K562 (cell line): ENCODE measurements at regions not wholly inside any gene's neighbourhood (a gene's known extent, or its start where the extent isn't known, plus 50 kb on each side); places are given as distances from the start of the nearest gene placed in this dataset.

ENCODE experiments used
- ATAC-seq: fragments of 200-7000 bp; cut with Tn5 transposase; 3 replicates; pipeline ENCODE4 v1.9.1; 2020; ENCODE audit warnings: moderate library complexity
- BruUV-seq: library from RNA; stranded (reverse); fragments of 400-500 nt; replicated peaks from 2 replicates; lab custom pipeline; 2021; lab: Mats Ljungman, UMichigan
- CTCF ChIA-PET: fragments of 300-600 bp; formaldehyde crosslinking; extraction: SDS; loops from one replicate; lab custom pipeline; 2021; ENCODE audit warnings: low intra/inter-chr PET ratio; lab: Yijun Ruan, JAX
- POLR2A ChIA-PET: fragments of 300-600, 350-650 bp; sonication (Branson Sonifier 250); formaldehyde crosslinking; extraction: SDS; loops from one replicate; lab custom pipeline; 2021; ENCODE audit warnings: antibody characterized with exemption, inconsistent platforms; lab: Yijun Ruan, JAX
- DNase-seq, 4 experiments: peaks; one replicate each; pipeline versions ENCODE4 v3.0.0 to v3.0.0-alpha.2; 2011 to 2018; ENCODE audit warnings: low spot score in 3 of 4, mixed read lengths in 3 of 4; ENCODE audit errors: extremely low read depth in 1 of 4
- FAIRE-seq: peaks from 2 replicates; lab custom pipeline; 2011; peaks lifted over from hg19 to GRCh38; lab: Jason Lieb, UNC
- H2AFZ ChIP-seq: 2 replicates; pipeline ENCODE4 v1.6.0; 2011; ENCODE audit warnings: low read depth, low read length, control low read depth, inconsistent platforms
- H3K27ac ChIP-seq: fragments of 200-600 bp; 3 replicates; pipeline ENCODE4 v1.8.0; 2011; ENCODE audit warnings: low read depth, mild to moderate bottlenecking, control low read depth, inconsistent platforms, low read length, moderate library complexity, mixed read lengths; ENCODE audit errors: extremely low read depth
- H3K27me3 ChIP-seq, 2 experiments: fragments of 300-600 bp in 1 of 2; 2 replicates in 1 of 2; 3 replicates in 1 of 2; pipeline versions ENCODE4 v1.6.0 to v1.8.0; 2011; ENCODE audit warnings: inconsistent platforms in 2 of 2, low read length in 2 of 2, mild to moderate bottlenecking in 1 of 2, mixed read lengths in 1 of 2, moderate library complexity in 1 of 2; ENCODE audit not compliant: control insufficient read depth in 2 of 2, insufficient read depth in 2 of 2
- H3K36me3 ChIP-seq: fragments of 300-600 bp; 3 replicates; pipeline ENCODE4 v1.8.0; 2011; ENCODE audit warnings: mild to moderate bottlenecking, low read length, inconsistent platforms; ENCODE audit not compliant: control insufficient read depth, insufficient read depth
- H3K4me1 ChIP-seq, 2 experiments: fragments of 200-600 bp in 1 of 2; replicated peaks in 1 of 2; 2 replicates in 1 of 2; 3 replicates in 1 of 2; pipeline versions ENCODE4 v1.5.1 to v1.8.0; 2011; ENCODE audit warnings: inconsistent platforms in 2 of 2, low read length in 2 of 2, mild to moderate bottlenecking in 1 of 2, mixed read lengths in 1 of 2, moderate library complexity in 1 of 2; ENCODE audit not compliant: control insufficient read depth in 2 of 2, insufficient read depth in 2 of 2
- H3K4me2 ChIP-seq: 2 replicates; pipeline ENCODE4 v1.6.1; 2011; ENCODE audit warnings: low read length, control low read depth, inconsistent platforms, mixed read lengths; ENCODE audit not compliant: insufficient read depth
- H3K4me3 ChIP-seq: fragments of 200-600 bp; sonication (generic), shearing (Covaris generic); 2 replicates; pipeline ENCODE4 v1.5.1; 2016; ENCODE audit warnings: control low read depth, inconsistent platforms
- H3K79me2 ChIP-seq: fragments of 200-600 bp; 3 replicates; pipeline ENCODE4 v1.8.0; 2011; ENCODE audit warnings: low read length, inconsistent platforms; ENCODE audit not compliant: control insufficient read depth, insufficient read depth
- H3K9ac ChIP-seq, 2 experiments: 2 replicates each; pipeline versions ENCODE4 v1.6.0 to v1.6.1; 2011; ENCODE audit warnings: low read depth in 2 of 2, low read length in 2 of 2, control low read depth in 1 of 2, inconsistent platforms in 1 of 2, mild to moderate bottlenecking in 1 of 2, mixed read lengths in 1 of 2; ENCODE audit not compliant: insufficient read depth in 1 of 2
- H3K9me1 ChIP-seq: one replicate; pipeline ENCODE4 v1.6.0; 2011; ENCODE audit warnings: inconsistent platforms, mild to moderate bottlenecking, low read length, moderate library complexity; ENCODE audit not compliant: control insufficient read depth, insufficient read depth
- H3K9me3 ChIP-seq: replicated peaks from 2 replicates; pipeline ENCODE4 v1.5.1; 2011; ENCODE audit warnings: low read depth, low read length, inconsistent platforms; ENCODE audit not compliant: control insufficient read depth, insufficient read depth
- H4K20me1 ChIP-seq: replicated peaks from 2 replicates; pipeline ENCODE4 v1.6.1; 2011; ENCODE audit warnings: low read length, inconsistent platforms, mixed read lengths; ENCODE audit not compliant: control insufficient read depth, insufficient read depth
- ATF4 ChIP-seq: fragments of 450-650 bp; formaldehyde crosslinking; IDR thresholded peaks from 2 replicates; pipeline ENCODE4 v1.4.0; 2022; ENCODE audit warnings: mild to moderate bottlenecking, moderate library complexity
- BRF1 ChIP-seq: IDR thresholded peaks from 3 replicates; pipeline ENCODE4 v1.6.1; 2011; ENCODE audit warnings: borderline replicate concordance, mild to moderate bottlenecking; ENCODE audit not compliant: insufficient read length; ENCODE audit errors: extremely low read depth
- CBFA2T2 ChIP-seq: fragments of 450-650 bp; conservative IDR thresholded peaks from 2 replicates; pipeline ENCODE4 v1.6.1; 2017; ENCODE audit warnings: mild to moderate bottlenecking
- DPF2 ChIP-seq: fragments of 450-650 bp; IDR thresholded peaks from 2 replicates; pipeline ENCODE4 v1.6.1; 2016
- E2F5 ChIP-seq: sonication (generic); formaldehyde crosslinking; IDR thresholded peaks from 2 replicates; pipeline ENCODE4 v1.8.0; 2022; ENCODE audit warnings: mild to moderate bottlenecking, missing genetic modification reagents
- FOS ChIP-seq: IDR thresholded peaks from 3 replicates; pipeline ENCODE4 v1.6.1; 2011; ENCODE audit not compliant: insufficient read length; ENCODE audit errors: extremely low read depth
- HDAC8 ChIP-seq: fragments of 450-650 bp; IDR thresholded peaks from 2 replicates; pipeline ENCODE4 v1.6.1; 2016; ENCODE audit warnings: mild to moderate bottlenecking, missing genetic modification characterization, moderate library complexity, missing compliant biosample characterization
- IRF2 ChIP-seq: sonication (generic); formaldehyde crosslinking; IDR thresholded peaks from 2 replicates; pipeline ENCODE4 v1.8.1; 2022; ENCODE audit warnings: mild to moderate bottlenecking, missing genetic modification reagents
- JUN ChIP-seq, 2 experiments: sonication (generic) in 1 of 2; formaldehyde crosslinking in 1 of 2; IDR thresholded peaks; 2 replicates each; pipeline versions ENCODE4 v1.6.1 to v1.8.0; 2012 to 2022; ENCODE audit warnings: borderline replicate concordance in 2 of 2, mild to moderate bottlenecking in 2 of 2, improper control_type of control experiment in 1 of 2, low read depth in 1 of 2, low read length in 1 of 2, missing genetic modification reagents in 1 of 2
- KLF1 ChIP-seq: fragments of 450-650 bp; IDR thresholded peaks from 2 replicates; pipeline ENCODE4 v1.6.1; 2016; ENCODE audit warnings: missing genetic modification characterization, missing compliant biosample characterization
- MTF1 ChIP-seq: fragments of 250-450 bp; sonication (Bioruptor Pico); IDR thresholded peaks from 2 replicates; pipeline ENCODE4 v1.9.0; 2021; ENCODE audit warnings: moderate library complexity, mild to moderate bottlenecking, inconsistent platforms, borderline replicate concordance
- RB1 ChIP-seq: fragments of 450-650 bp; IDR thresholded peaks from 2 replicates; pipeline ENCODE4 v1.6.1; 2017; ENCODE audit warnings: low read depth, mild to moderate bottlenecking
- SOX6 ChIP-seq: fragments of 450-650 bp; IDR thresholded peaks from 2 replicates; pipeline ENCODE4 v1.6.1; 2014; ENCODE audit warnings: mild to moderate bottlenecking
- TFAM ChIP-seq: fragments of 250-450 bp; sonication (Bioruptor Pico); conservative IDR thresholded peaks from 2 replicates; pipeline ENCODE4 v1.5.0; 2021; ENCODE audit warnings: mild to moderate bottlenecking, moderate library complexity
- TFE3 ChIP-seq: fragments of 450-650 bp; formaldehyde crosslinking; IDR thresholded peaks from 2 replicates; pipeline ENCODE4 v1.4.0; 2020; ENCODE audit warnings: mild to moderate bottlenecking, mixed read lengths
- WGBS: fragments of 100-300 bp; shearing (Covaris generic); methylation state at CpG from one replicate; pipeline ENCODE4 v1.1.6; 2016; ENCODE audit warnings: low coverage, mixed read lengths; ENCODE audit not compliant: insufficient coverage; ENCODE audit errors: missing lambda C conversion rate; 5-methylcytosine and 5-hydroxymethylcytosine counted together
- in situ Hi-C: fragments of 300-500 bp; cut with MboI; formaldehyde crosslinking; loops from 4 replicates; pipeline ENCODE4 v1.15.0; 2018; ENCODE audit warnings: inconsistent platforms, mixed read lengths
- intact Hi-C: fragments of 100-400 bp; cut with micrococcal nuclease; formaldehyde crosslinking; loops from 2 replicates; pipeline ENCODE4 v1.14.2; 2022

GRCh38 chr9:118836891-118837290, 532.3 kb downstream of the BRINP1 start:
- Histone ChIP-seq H3K4me3 (no peak overlapping the region), H2AFZ (no peak overlapping the region), H4K20me1 (no peaks in the 10 kb centered on the region), H3K4me1 (no peaks in the 10 kb centered on the region), H3K9ac (no peak overlapping the region), H3K36me3 (no peaks in the 10 kb centered on the region), H3K9me3 (no peaks in the 10 kb centered on the region), H3K27ac (no peak overlapping the region), H3K9me1 (no peaks in the 10 kb centered on the region), H3K4me2 (no peak overlapping the region), H3K27me3 (no peaks in the 10 kb centered on the region), H3K79me2 (no peaks in the 10 kb centered on the region)
- no TSS peak for BruUV-seq
- in situ Hi-C loops: no loop called here
- DNase-seq: no peak
- intact Hi-C loops: no loop called here
- FAIRE-seq: no peak
- ChIA-PET POLR2A (no interaction called here), CTCF (no interaction called here)
- no peak for TF ChIP-seq SOX6
- TF ChIP-seq JUN (IDR thresholded peaks at IDR 0.05; ENCODE audit: borderline replicate concordance, low read depth, low read length): no peak
- no peak for TF ChIP-seq JUN (CRISPR knock-in tag; IDR thresholded peaks at IDR 0.05; ENCODE audit: borderline replicate concordance)
- no peak for TF ChIP-seq E2F5 (CRISPR knock-in tag)
- TF ChIP-seq BRF1: no peak
- ATAC-seq: no peak
- WGBS: 0% methylated on average over 2 of the region's 2 CpGs

GRCh38 chr9:118871531-118871930, 497.7 kb downstream of the BRINP1 start:
- ATAC-seq (no peak), DNase-seq (no peak), FAIRE-seq (no peak)
- Histone ChIP-seq H3K79me2 (no peaks in the 10 kb centered on the region), H3K4me2 (no peak overlapping the region), H3K4me1 (no peaks in the 10 kb centered on the region), H3K4me3 (no peak overlapping the region), H2AFZ (no peak overlapping the region), H3K9me1 (no peaks in the 10 kb centered on the region), H3K36me3 (no peaks in the 10 kb centered on the region), H4K20me1 (no peaks in the 10 kb centered on the region), H3K27ac (no peak overlapping the region), H3K9ac (no peak overlapping the region), H3K27me3 (no peaks in the 10 kb centered on the region), H3K9me3 (no peaks in the 10 kb centered on the region)
- 2% methylated on average over 6 of the region's 6 CpGs for WGBS
- in situ Hi-C loops: no loop called here
- ChIA-PET CTCF (no interaction called here), POLR2A (no interaction called here)
- intact Hi-C loops: no loop called here
- BruUV-seq: no TSS peak
- TF ChIP-seq KLF1 (tag) (no peak), IRF2 (CRISPR knock-in tag) (no peak), TFE3 (CRISPR knock-in tag) (no peak), MTF1 (CRISPR knock-in tag) (no peak), TFAM (CRISPR knock-in tag) (no peak), FOS (no peak), RB1 (no peak), ATF4 (CRISPR knock-in tag) (no peak), CBFA2T2 (no peak), DPF2 (no peak), HDAC8 (no peak)
